HFF-Myc (cell line): ENCODE measurements at regions not wholly inside any gene's neighbourhood (a gene's known extent, or its start where the extent isn't known, plus 50 kb on each side); places are given as distances from the start of the nearest gene placed in this dataset.

ENCODE experiments used
- DNase-seq: peaks from one replicate; pipeline ENCODE4 v3.0.0-alpha.2; 2011; ENCODE audit warnings: low read depth; ENCODE audit errors: extremely low read depth
- H3K4me3 ChIP-seq: replicated peaks from 2 replicates; pipeline ENCODE4 v1.5.1; 2011; ENCODE audit warnings: low read depth, mild to moderate bottlenecking, control low read depth, low read length
- CTCF ChIP-seq: IDR thresholded peaks from 2 replicates; pipeline ENCODE4 v1.5.1; 2012; ENCODE audit warnings: mild to moderate bottlenecking, low read depth, low read length, control low read depth; ENCODE audit errors: missing control alignments

GRCh38 chr3:181086011-181086410 is 96.5 kb upstream of the DNAJC19 start:
- no peak for TF ChIP-seq CTCF
- no peak for DNase-seq
- no peak overlapping the region for H3K4me3 ChIP-seq

DNA sequence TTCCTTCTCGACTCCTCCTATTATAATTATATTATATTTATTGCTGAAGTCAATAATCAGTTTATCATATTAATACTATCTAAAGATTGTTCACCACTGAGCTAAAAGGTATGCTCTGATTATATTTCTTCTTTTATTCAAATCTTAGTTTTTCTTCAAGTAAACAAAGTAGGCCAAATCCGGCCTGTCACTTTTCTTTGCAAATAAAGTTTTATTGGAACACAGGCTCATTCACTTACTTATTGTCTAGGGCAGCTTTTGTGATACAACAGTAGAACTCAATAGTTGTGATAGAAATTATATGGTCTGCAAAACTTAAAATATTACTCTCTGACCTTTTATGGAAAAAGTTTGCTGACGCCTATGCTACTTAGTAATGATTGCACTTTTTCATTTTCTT is 92.4 kb upstream of the DNAJC19 start:
- no peak for TF ChIP-seq CTCF
- H3K4me3 ChIP-seq: no peak overlapping the region
- no peak for DNase-seq

- TF ChIP-seq CTCF: no peak
- no peak overlapping the region for H3K4me3 ChIP-seq
- no peak for DNase-seq
Measured at GRCh38 chr3:181076558-181076957, 87.0 kb upstream of the DNAJC19 start.

DNA sequence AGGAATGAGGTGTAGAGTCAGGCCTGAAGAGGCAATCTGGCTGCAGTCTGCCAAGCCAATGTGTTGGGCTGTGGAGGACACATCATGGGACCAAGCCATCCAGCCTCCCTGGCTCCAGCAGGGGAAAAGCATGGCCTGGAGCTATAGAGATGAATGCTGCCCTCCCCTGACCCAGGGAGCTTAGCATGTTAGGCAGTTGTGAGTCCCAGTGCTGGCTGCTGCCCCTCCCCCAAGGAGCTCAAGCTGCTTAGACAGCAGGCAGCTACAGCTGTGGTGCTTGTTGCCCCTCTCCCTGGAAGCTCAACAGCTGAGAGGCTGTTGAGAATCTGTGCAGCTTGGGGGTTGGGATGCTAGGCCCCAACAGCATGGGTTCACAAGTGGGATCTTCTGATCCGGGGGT is 85.6 kb upstream of the DNAJC19 start:
- no peak for DNase-seq
- no peak overlapping the region for H3K4me3 ChIP-seq
- TF ChIP-seq CTCF: no peak

DNA sequence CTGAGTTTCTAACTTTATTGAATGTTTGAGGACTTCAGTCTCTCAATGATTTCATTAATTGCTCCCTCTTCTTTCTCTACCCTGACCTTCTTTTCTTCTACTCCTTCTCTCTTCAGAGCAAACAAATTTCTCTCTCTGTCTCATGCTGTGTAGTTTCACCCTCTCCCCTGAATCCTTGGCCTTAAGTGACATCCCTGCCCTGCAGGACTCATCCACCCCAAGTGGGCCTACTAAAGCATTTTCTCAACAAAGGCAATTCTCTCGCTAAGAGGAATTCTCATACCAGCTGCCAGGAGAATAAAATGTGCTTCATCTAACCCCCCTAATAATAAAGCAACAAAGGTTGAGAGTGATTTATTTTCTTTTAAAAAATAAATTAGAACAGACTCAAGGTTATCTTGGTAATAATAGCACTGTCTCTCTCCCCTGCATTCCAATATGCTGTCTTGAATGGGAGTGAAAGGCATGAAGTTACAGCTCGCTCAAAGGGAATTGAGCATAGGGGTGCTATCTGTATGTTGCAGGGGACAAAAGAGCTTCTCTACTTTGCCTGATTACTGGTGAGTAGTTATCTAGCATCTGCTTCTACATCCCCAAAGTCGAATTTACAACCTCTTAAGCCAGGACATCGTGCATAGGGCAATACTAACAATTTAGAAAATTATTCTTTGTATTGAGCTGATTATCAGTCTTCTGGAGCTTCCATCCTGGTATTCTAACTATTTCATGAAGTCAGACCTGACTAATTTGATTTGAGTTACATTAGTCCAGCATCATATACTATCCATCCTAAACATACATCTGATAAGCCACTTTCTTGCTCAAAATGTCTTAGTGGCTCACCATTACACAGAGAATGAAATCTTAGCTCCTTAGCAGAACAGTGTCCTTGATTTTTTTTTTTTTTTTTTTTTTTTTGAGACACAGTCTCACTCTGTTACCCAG is 76.9 kb upstream of the DNAJC19 start:
- no peak for TF ChIP-seq CTCF
- no peak overlapping the region for H3K4me3 ChIP-seq
- no peak for DNase-seq

DNA sequence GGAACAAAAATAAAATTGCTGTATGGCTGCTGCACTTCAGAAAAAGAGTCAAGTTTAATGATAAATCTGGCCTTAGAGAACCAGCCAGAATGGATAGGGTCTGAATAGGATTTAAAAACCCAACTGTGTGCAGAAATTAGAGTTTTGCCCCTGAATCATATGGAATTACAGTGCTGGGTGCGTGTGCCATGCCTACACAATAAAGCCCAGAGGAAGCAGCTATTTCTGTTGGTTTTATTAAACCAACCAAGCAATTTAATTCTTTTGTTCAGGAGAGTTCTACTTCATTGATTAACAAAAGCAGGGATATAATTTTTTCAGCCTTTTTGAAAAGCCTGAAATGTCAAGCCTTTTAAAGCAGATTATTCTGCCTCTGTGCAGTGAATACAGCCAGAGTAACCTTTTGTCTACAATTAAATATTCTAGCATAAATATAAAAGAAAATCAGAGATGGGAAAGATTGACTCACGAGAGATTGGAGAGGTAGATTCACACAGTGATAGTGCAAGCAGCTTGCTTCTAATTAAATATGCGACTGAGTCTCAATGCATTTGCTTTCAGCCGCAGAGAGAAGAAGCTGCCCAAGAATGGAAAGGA is 66.7 kb upstream of the DNAJC19 start:
- H3K4me3 ChIP-seq: no peak overlapping the region
- TF ChIP-seq CTCF: no peak
- DNase-seq: no peak
